ENCODE measurements at regions not wholly inside any gene's neighbourhood (a gene's known extent, or its start where the extent isn't known, plus 50 kb on each side); places are given as distances from the start of the nearest gene placed in this dataset.

DNA sequence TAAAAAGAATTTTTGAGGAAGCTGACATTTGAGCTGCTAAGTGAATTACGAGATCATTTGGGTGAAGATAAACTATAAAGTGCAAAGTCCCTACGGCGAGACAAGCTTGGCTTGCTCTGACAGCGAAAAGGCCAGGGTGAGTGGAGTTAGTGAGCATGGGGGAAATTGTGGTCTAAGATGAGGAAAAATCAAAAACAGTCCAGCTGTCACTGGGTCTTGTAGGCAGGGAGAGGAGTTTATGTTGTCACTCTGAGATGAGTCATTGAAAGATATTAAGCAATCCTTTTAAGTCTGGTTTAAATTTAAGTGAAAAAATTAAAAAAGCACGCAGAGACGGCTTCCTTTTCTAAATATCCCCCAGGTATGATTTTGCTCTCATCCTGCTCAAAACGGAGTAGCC lies 601.9 kb downstream of the MRPL39 start:
- Histone ChIP-seq H3K4me3 (ENCODE audit: low read length) (no peak overlapping the region), H3K9ac (ENCODE audit: low read length) (no peak overlapping the region), H3K9me3 (ENCODE audit: insufficient read depth, low read length) (no peaks in the 10 kb centered on the region), H3K27ac (ENCODE audit: low read length) (no peak overlapping the region), H3K4me2 (ENCODE audit: low read length) (no peak overlapping the region), H3K27me3 (ENCODE audit: low read depth, low read length) (no peaks in the 10 kb centered on the region), H3K36me3 (replicated peaks; ENCODE audit: low read depth, low read length) (no peaks in the 10 kb centered on the region), H3K4me1 (ENCODE audit: low read length) (no peaks in the 10 kb centered on the region), H4K20me1 (ENCODE audit: insufficient read depth, low read length) (no peaks in the 10 kb centered on the region), H3K79me2 (ENCODE audit: low read length) (no peaks in the 10 kb centered on the region), H2AFZ (ENCODE audit: low read depth, low read length) (no peak overlapping the region)
- TF ChIP-seq EZH2phosphoT487 (IDR thresholded peaks at IDR 0.05; ENCODE audit: low read depth) = no peak
- TF ChIP-seq, protein P1, sequence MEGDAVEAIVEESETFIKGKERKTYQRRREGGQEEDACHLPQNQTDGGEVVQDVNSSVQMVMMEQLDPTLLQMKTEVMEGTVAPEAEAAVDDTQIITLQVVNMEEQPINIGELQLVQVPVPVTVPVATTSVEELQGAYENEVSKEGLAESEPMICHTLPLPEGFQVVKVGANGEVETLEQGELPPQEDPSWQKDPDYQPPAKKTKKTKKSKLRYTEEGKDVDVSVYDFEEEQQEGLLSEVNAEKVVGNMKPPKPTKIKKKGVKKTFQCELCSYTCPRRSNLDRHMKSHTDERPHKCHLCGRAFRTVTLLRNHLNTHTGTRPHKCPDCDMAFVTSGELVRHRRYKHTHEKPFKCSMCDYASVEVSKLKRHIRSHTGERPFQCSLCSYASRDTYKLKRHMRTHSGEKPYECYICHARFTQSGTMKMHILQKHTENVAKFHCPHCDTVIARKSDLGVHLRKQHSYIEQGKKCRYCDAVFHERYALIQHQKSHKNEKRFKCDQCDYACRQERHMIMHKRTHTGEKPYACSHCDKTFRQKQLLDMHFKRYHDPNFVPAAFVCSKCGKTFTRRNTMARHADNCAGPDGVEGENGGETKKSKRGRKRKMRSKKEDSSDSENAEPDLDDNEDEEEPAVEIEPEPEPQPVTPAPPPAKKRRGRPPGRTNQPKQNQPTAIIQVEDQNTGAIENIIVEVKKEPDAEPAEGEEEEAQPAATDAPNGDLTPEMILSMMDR (IDR thresholded peaks at IDR 0.05; ENCODE audit: low read depth, low read length) = no peak

- no peak overlapping the region for H2AFZ ChIP-seq (ENCODE audit: low read depth, low read length)
- no peaks in the 10 kb centered on the region for H3K79me2 ChIP-seq (ENCODE audit: low read length)
- no peaks in the 10 kb centered on the region for H3K27me3 ChIP-seq (ENCODE audit: low read depth, low read length)
- no peaks in the 10 kb centered on the region for H3K4me1 ChIP-seq (ENCODE audit: low read length)
- no peak overlapping the region for H3K4me2 ChIP-seq (ENCODE audit: low read length)
- H3K27ac ChIP-seq (ENCODE audit: low read length) = no peak overlapping the region
- H3K9ac ChIP-seq (ENCODE audit: low read length) = no peak overlapping the region
- no peaks in the 10 kb centered on the region for H3K9me3 ChIP-seq (ENCODE audit: insufficient read depth, low read length)
- no peak overlapping the region for H3K4me3 ChIP-seq (ENCODE audit: low read length)
- no peaks in the 10 kb centered on the region for H4K20me1 ChIP-seq (ENCODE audit: insufficient read depth, low read length)
- no peak for TF ChIP-seq EZH2phosphoT487 (IDR thresholded peaks at IDR 0.05; ENCODE audit: low read depth)
- no peaks in the 10 kb centered on the region for H3K36me3 ChIP-seq (replicated peaks; ENCODE audit: low read depth, low read length)
These were observed 604.6 kb downstream of the MRPL39 start for GRCh38 chr21:25002676-25003075.

- H3K9ac ChIP-seq (ENCODE audit: low read length) = no peak overlapping the region
- no peak overlapping the region for H3K27ac ChIP-seq (ENCODE audit: low read length)
- H3K4me2 ChIP-seq (ENCODE audit: low read length) = peak overlapping the region; percentile 43
- TF ChIP-seq EZH2phosphoT487 (IDR thresholded peaks at IDR 0.05; ENCODE audit: low read depth) = no peak
- TF ChIP-seq, protein P1 (IDR thresholded peaks at IDR 0.05; ENCODE audit: low read depth, low read length) = no peak
- no peaks in the 10 kb centered on the region for H3K9me3 ChIP-seq (ENCODE audit: insufficient read depth, low read length)
- peaks cover 2% of the 10 kb centered on the region; the same call in 1 of the 2 replicates for H3K4me1 ChIP-seq (ENCODE audit: low read length)
- H3K4me3 ChIP-seq (ENCODE audit: low read length) = no peak overlapping the region
- no peaks in the 10 kb centered on the region for H4K20me1 ChIP-seq (ENCODE audit: insufficient read depth, low read length)
- no peaks in the 10 kb centered on the region for H3K79me2 ChIP-seq (ENCODE audit: low read length)
- H3K27me3 ChIP-seq (ENCODE audit: low read depth, low read length) = no peaks in the 10 kb centered on the region
- H2AFZ ChIP-seq (ENCODE audit: low read depth, low read length) = peak overlapping the region; percentile 73
- no peaks in the 10 kb centered on the region for H3K36me3 ChIP-seq (replicated peaks; ENCODE audit: low read depth, low read length)
These were observed 612.1 kb downstream of the MRPL39 start for GRCh38 chr21:24995216-24995615.

- Histone ChIP-seq H3K4me2 (ENCODE audit: low read length) (peak overlapping the region; percentile 43), H3K4me1 (ENCODE audit: low read length) (peaks cover 2% of the 10 kb centered on the region; the same call in 1 of the 2 replicates), H4K20me1 (ENCODE audit: insufficient read depth, low read length) (no peaks in the 10 kb centered on the region), H3K4me3 (ENCODE audit: low read length) (no peak overlapping the region), H3K79me2 (ENCODE audit: low read length) (no peaks in the 10 kb centered on the region), H3K27ac (ENCODE audit: low read length) (no peak overlapping the region), H2AFZ (ENCODE audit: low read depth, low read length) (peak overlapping the region; percentile 73), H3K9ac (ENCODE audit: low read length) (no peak overlapping the region), H3K9me3 (ENCODE audit: insufficient read depth, low read length) (no peaks in the 10 kb centered on the region), H3K27me3 (ENCODE audit: low read depth, low read length) (no peaks in the 10 kb centered on the region), H3K36me3 (replicated peaks; ENCODE audit: low read depth, low read length) (no peaks in the 10 kb centered on the region)
- TF ChIP-seq, protein P1 (IDR thresholded peaks at IDR 0.05; ENCODE audit: low read depth, low read length) = no peak
- no peak for TF ChIP-seq EZH2phosphoT487 (IDR thresholded peaks at IDR 0.05; ENCODE audit: low read depth)
These were observed 612.6 kb downstream of the MRPL39 start for GRCh38 chr21:24994717-24995116.

GRCh38 chr21:24989516-24989915 lies 617.8 kb downstream of the MRPL39 start:
- Histone ChIP-seq H3K9ac (ENCODE audit: low read length) (no peak overlapping the region), H3K36me3 (replicated peaks; ENCODE audit: low read depth, low read length) (no peaks in the 10 kb centered on the region), H3K27me3 (ENCODE audit: low read depth, low read length) (no peaks in the 10 kb centered on the region)

More at GRCh38 chr21:24989516-24989915, 617.8 kb downstream of the MRPL39 start:
- Histone ChIP-seq H3K79me2 (ENCODE audit: low read length) (no peaks in the 10 kb centered on the region), H3K4me2 (ENCODE audit: low read length) (no peak overlapping the region), H3K4me3 (ENCODE audit: low read length) (no peak overlapping the region), H4K20me1 (ENCODE audit: insufficient read depth, low read length) (no peaks in the 10 kb centered on the region), H3K27ac (ENCODE audit: low read length) (no peak overlapping the region), H3K4me1 (ENCODE audit: low read length) (no peaks in the 10 kb centered on the region), H3K9me3 (ENCODE audit: insufficient read depth, low read length) (no peaks in the 10 kb centered on the region), H2AFZ (ENCODE audit: low read depth, low read length) (no peak overlapping the region)
- no peak for TF ChIP-seq EZH2phosphoT487 (IDR thresholded peaks at IDR 0.05; ENCODE audit: low read depth)
- TF ChIP-seq, protein P1 (IDR thresholded peaks at IDR 0.05; ENCODE audit: low read depth, low read length) = no peak

All from OCI-LY3 (cell line).